Colonic mucosa (tissue), 4 donors: ENCODE measurements at regions not wholly inside any gene's neighbourhood (a gene's known extent, or its start where the extent isn't known, plus 50 kb on each side); places are given as distances from the start of the nearest gene placed in this dataset.
"Not testable (repeated sequence)": the region's sequence is repeated elsewhere in the genome, so short reads cannot be mapped to it uniquely, and the experiment has no call there.

Source experiments
- DNase-seq: peaks from one replicate; pipeline ENCODE4 v3.0.0-alpha.2; 2020
- H3K27ac ChIP-seq: fragments of 200-600 bp; one replicate; pipeline ENCODE4 v1.8.0; 2021
- H3K27me3 ChIP-seq: fragments of 200-600 bp; one replicate; pipeline ENCODE4 v1.8.0; 2021
- H3K36me3 ChIP-seq: fragments of 200-600 bp; one replicate; pipeline ENCODE4 v1.8.0; 2021
- H3K4me1 ChIP-seq: fragments of 200-600 bp; one replicate; pipeline ENCODE4 v1.8.0; 2021; ENCODE audit warnings: mild to moderate bottlenecking
- H3K4me3 ChIP-seq: fragments of 200-600 bp; one replicate; pipeline ENCODE4 v1.8.0; 2021
- H3K9ac ChIP-seq, 2 donors: one replicate each; pipeline ENCODE4 v1.7.0; 2013; ENCODE audit warnings: control low read depth in 2 of 2, low read depth in 2 of 2, low read length in 2 of 2
- H3K9me3 ChIP-seq: fragments of 200-600 bp; one replicate; pipeline ENCODE4 v1.8.0; 2021
- CTCF ChIP-seq: fragments of 200-600 bp; IDR thresholded peaks from one replicate; pipeline ENCODE4 v1.8.0; 2022; ENCODE audit warnings: antibody characterized with exemption, mild to moderate bottlenecking
- intact Hi-C: fragments of 100-400 bp; cut with DNase I; formaldehyde crosslinking; loops from one replicate; pipeline ENCODE4 v1.14.1; 2022
- donor health status: healthy.
- donor health status: DM: no; HTN: no; CAD: no.
- donor health status: DM: no; HTN: no; CAD: no.

GRCh38 chr20:30281584-30282197, 975.8 kb upstream of the DEFB115 start:
- H3K27me3 ChIP-seq: no peaks in the 10 kb centered on the region
- no peak for TF ChIP-seq CTCF
- no peak overlapping the region for H3K9ac ChIP-seq
- H3K36me3 ChIP-seq: no peaks in the 10 kb centered on the region
- intact Hi-C loops: no loop called here
- H3K4me3 ChIP-seq: no peak overlapping the region
- H3K27ac ChIP-seq: no peak overlapping the region
- no peaks in the 10 kb centered on the region for H3K4me1 ChIP-seq
- no peak for DNase-seq
- no peaks in the 10 kb centered on the region for H3K9me3 ChIP-seq

- H3K27ac ChIP-seq, H3K9ac ChIP-seq, H3K36me3 ChIP-seq, H3K4me1 ChIP-seq, H3K27me3 ChIP-seq, H3K9me3 ChIP-seq, intact Hi-C loops: not testable (repeated sequence)
- peak overlapping the region; percentile 27 for H3K4me3 ChIP-seq
- DNase-seq: peak; percentile 85
Measured at GRCh38 chr20:30283476-30284280, 973.8 kb upstream of the DEFB115 start.

GRCh38 chr20:30284281-30284905, 973.1 kb upstream of the DEFB115 start:
- TF ChIP-seq CTCF: no peak
- Histone ChIP-seq H3K36me3 (no peaks in the 10 kb centered on the region), H3K4me1 (no peaks in the 10 kb centered on the region), H3K9me3 (no peaks in the 10 kb centered on the region), H3K4me3 (peak overlapping the region; percentile 27), H3K27ac (no peak overlapping the region), H3K27me3 (no peaks in the 10 kb centered on the region), H3K9ac (no peak overlapping the region)
- intact Hi-C loops: no loop called here
- no peak for DNase-seq

- no peaks in the 10 kb centered on the region for H3K9me3 ChIP-seq
- no peak for DNase-seq
- no peaks in the 10 kb centered on the region for H3K27me3 ChIP-seq
- no peaks in the 10 kb centered on the region for H3K4me1 ChIP-seq
- intact Hi-C loops: no loop called here
- no peak overlapping the region for H3K9ac ChIP-seq
- H3K4me3 ChIP-seq: no peak overlapping the region
- TF ChIP-seq CTCF: no peak
- H3K27ac ChIP-seq: no peak overlapping the region
- H3K36me3 ChIP-seq: no peaks in the 10 kb centered on the region
Measured at GRCh38 chr20:30285677-30286076, 971.8 kb upstream of the DEFB115 start.

GRCh38 chr20:30286157-30286556, 971.3 kb upstream of the DEFB115 start:
- Histone ChIP-seq H3K27me3 (no peaks in the 10 kb centered on the region), H3K9me3 (no peaks in the 10 kb centered on the region), H3K9ac (no peak overlapping the region), H3K36me3 (no peaks in the 10 kb centered on the region), H3K4me1 (no peaks in the 10 kb centered on the region), H3K4me3 (no peak overlapping the region), H3K27ac (no peak overlapping the region)
- no peak for DNase-seq
- intact Hi-C loops: no loop called here
- no peak for TF ChIP-seq CTCF

- DNase-seq, H3K9ac ChIP-seq, H3K36me3 ChIP-seq, H3K27me3 ChIP-seq, H3K27ac ChIP-seq, H3K4me3 ChIP-seq, H3K9me3 ChIP-seq, intact Hi-C loops, H3K4me1 ChIP-seq: not testable (repeated sequence)
Measured at GRCh38 chr20:30287459-30287858, 970.0 kb upstream of the DEFB115 start.
